Ishikawa (cell line): ENCODE measurements at regions not wholly inside any gene's neighbourhood (a gene's known extent, or its start where the extent isn't known, plus 50 kb on each side); places are given as distances from the start of the nearest gene placed in this dataset.

Source experiments
- CEBPB ChIP-seq: IDR thresholded peaks from 2 replicates; pipeline ENCODE4 v1.6.1; 2012
- CREB1 ChIP-seq: IDR thresholded peaks from 2 replicates; pipeline ENCODE4 v1.6.1; 2012; ENCODE audit warnings: low read depth
- EGR1 ChIP-seq: IDR thresholded peaks from 2 replicates; pipeline ENCODE4 v1.6.1; 2012
- EP300 ChIP-seq: IDR thresholded peaks from 2 replicates; pipeline ENCODE4 v1.6.1; 2012; ENCODE audit warnings: borderline replicate concordance
- FOXM1 ChIP-seq: IDR thresholded peaks from 2 replicates; pipeline ENCODE4 v1.6.1; 2012; ENCODE audit warnings: low read depth, borderline replicate concordance
- NFIC ChIP-seq: IDR thresholded peaks from 2 replicates; pipeline ENCODE4 v1.6.1; 2012
- RAD21 ChIP-seq: IDR thresholded peaks from 2 replicates; pipeline ENCODE4 v1.6.1; 2012; ENCODE audit warnings: low read depth
- TAF1 ChIP-seq: IDR thresholded peaks from 2 replicates; pipeline ENCODE4 v1.6.1; 2012; ENCODE audit warnings: low read depth, mild to moderate bottlenecking
- TCF12 ChIP-seq: IDR thresholded peaks from 2 replicates; pipeline ENCODE4 v1.6.1; 2012; ENCODE audit warnings: low read depth
- TEAD4 ChIP-seq: IDR thresholded peaks from 2 replicates; pipeline ENCODE4 v1.6.1; 2012
- YY1 ChIP-seq: IDR thresholded peaks from 2 replicates; pipeline ENCODE4 v1.6.1; 2012; ENCODE audit warnings: low read depth
- ZBTB7A ChIP-seq: IDR thresholded peaks from 2 replicates; pipeline ENCODE4 v1.6.1; 2012; ENCODE audit warnings: low read depth
- TF ChIP-seq, protein P1 (sequence below): IDR thresholded peaks from 2 replicates; pipeline ENCODE4 v1.6.1; 2012
- TF ChIP-seq, protein P2 (sequence below): IDR thresholded peaks from 2 replicates; pipeline ENCODE4 v1.6.1; 2012
- TF ChIP-seq, protein P3 (sequence below): IDR thresholded peaks from 2 replicates; pipeline ENCODE4 v1.6.1; 2012; ENCODE audit warnings: low read depth, mild to moderate bottlenecking

DNA sequence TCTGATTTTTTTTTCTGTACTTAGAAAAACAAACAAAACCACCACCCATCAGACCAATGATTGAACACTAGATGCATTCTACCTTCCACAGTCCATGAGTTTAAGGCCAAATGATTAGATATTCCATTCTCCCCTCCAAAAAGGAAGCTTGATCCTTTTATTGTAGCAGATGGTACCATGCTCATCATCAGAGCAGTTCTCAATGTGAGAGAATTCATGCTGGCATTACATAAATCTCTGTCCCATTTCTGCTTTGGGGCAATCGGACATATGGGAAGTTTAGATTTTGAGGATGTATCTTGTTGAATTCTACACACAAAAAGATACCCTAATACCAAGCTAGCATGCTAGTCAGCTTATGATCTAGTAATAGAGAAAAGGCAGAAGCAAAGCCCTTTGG lies 186.6 kb downstream of the RAD51AP2 start:
- TF ChIP-seq, protein P1, sequence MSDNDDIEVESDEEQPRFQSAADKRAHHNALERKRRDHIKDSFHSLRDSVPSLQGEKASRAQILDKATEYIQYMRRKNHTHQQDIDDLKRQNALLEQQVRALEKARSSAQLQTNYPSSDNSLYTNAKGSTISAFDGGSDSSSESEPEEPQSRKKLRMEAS: no peak
- no peak for TF ChIP-seq EGR1
- no peak for TF ChIP-seq YY1
- TF ChIP-seq ZBTB7A: no peak

DNA sequence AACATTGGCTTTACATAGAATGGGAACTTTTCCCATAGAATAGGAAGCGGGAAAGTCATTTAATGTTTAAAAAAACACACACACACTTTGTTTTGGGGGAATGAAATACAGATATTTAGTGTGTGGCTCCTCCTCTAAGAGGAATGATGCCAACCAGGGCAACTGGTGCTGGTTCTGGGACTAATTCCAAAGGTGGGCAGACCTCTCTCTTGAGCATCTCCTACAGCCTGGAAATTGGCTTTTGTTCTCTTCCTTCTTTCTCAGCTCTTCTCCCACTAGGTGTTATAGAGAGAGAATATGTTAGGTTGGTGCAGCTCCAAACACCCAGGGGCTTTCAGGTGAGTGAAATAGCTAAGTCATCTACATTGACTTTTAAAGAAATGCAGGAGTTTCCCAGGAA lies 190.1 kb downstream of the RAD51AP2 start:
- no peak for TF ChIP-seq EGR1

DNA sequence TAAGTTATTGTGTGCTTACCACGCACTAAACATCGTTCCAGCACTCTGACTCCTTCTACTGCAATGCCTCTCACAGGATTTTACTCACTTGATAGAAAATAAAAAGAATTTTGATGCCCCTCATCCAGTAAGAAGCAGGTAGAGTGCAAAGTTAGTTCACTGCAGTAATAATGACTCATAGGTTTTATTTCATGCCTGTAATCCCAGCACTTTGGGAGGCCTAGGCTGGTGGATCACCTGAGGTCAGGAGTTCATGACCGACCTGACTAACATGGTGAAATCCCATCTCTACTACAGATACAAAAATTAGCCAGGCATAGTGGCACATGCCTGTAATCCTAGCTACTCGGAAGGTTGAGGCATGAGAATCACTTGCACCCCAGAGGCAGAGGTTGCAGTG lies 190.6 kb downstream of the RAD51AP2 start:
- TF ChIP-seq NFIC (no peak), CREB1 (no peak)

DNA sequence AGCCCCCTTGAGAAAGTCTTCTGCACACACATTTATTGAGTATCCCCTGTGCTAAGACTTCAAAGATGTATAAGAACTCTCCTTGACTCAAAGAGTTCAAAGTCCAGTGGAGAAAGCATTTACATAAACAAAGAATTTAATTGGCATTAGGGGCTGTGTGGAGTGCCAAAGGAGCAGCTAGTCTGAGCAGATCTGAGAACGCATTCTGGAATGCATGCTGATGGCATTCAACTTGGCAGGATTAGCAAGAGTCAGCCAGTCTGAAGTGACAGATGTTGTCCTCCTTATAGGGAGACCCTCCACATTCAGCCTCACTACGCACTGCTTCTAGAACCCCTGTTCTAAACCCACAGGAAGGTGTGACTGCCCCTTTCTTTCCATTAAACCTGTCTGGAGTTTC lies 191.5 kb downstream of the RAD51AP2 start:
- no peak for TF ChIP-seq TAF1
- no peak for TF ChIP-seq YY1
- TF ChIP-seq CEBPB: no peak
- no peak for TF ChIP-seq CREB1
- TF ChIP-seq NFIC: no peak
- no peak for TF ChIP-seq TEAD4
- TF ChIP-seq FOXM1: no peak
- no peak for TF ChIP-seq ZBTB7A
- no peak for TF ChIP-seq EGR1
- TF ChIP-seq, protein P2, sequence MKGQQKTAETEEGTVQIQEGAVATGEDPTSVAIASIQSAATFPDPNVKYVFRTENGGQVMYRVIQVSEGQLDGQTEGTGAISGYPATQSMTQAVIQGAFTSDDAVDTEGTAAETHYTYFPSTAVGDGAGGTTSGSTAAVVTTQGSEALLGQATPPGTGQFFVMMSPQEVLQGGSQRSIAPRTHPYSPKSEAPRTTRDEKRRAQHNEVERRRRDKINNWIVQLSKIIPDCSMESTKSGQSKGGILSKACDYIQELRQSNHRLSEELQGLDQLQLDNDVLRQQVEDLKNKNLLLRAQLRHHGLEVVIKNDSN: no peak
- TF ChIP-seq TCF12: no peak
- no peak for TF ChIP-seq EP300
- TF ChIP-seq RAD21: no peak
- TF ChIP-seq, protein P3, sequence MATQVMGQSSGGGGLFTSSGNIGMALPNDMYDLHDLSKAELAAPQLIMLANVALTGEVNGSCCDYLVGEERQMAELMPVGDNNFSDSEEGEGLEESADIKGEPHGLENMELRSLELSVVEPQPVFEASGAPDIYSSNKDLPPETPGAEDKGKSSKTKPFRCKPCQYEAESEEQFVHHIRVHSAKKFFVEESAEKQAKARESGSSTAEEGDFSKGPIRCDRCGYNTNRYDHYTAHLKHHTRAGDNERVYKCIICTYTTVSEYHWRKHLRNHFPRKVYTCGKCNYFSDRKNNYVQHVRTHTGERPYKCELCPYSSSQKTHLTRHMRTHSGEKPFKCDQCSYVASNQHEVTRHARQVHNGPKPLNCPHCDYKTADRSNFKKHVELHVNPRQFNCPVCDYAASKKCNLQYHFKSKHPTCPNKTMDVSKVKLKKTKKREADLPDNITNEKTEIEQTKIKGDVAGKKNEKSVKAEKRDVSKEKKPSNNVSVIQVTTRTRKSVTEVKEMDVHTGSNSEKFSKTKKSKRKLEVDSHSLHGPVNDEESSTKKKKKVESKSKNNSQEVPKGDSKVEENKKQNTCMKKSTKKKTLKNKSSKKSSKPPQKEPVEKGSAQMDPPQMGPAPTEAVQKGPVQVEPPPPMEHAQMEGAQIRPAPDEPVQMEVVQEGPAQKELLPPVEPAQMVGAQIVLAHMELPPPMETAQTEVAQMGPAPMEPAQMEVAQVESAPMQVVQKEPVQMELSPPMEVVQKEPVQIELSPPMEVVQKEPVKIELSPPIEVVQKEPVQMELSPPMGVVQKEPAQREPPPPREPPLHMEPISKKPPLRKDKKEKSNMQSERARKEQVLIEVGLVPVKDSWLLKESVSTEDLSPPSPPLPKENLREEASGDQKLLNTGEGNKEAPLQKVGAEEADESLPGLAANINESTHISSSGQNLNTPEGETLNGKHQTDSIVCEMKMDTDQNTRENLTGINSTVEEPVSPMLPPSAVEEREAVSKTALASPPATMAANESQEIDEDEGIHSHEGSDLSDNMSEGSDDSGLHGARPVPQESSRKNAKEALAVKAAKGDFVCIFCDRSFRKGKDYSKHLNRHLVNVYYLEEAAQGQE: no peak
- TF ChIP-seq, protein P1: no peak

DNA sequence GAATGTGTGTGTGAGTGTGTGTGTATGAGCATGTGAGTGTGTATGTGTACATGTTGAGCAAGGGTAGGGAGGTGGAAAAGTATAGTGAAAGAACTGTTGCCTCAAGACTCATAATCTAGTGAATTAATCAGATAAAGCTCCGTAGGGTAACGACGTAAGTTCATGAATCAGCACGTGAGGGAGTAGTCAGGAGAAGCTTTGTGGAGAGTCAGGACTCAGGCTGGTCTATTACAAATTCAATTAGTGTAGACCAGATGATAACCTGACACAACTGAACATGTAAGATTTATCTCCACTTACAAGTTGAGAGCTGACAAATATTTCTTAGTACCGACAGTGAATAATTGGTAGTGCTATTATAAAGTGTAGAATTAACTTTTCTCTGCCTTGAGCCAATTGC lies 194.5 kb downstream of the RAD51AP2 start:
- TF ChIP-seq TAF1: no peak
- TF ChIP-seq RAD21: no peak
- TF ChIP-seq YY1: no peak
- TF ChIP-seq, protein P3: no peak
- TF ChIP-seq, protein P1: no peak

DNA sequence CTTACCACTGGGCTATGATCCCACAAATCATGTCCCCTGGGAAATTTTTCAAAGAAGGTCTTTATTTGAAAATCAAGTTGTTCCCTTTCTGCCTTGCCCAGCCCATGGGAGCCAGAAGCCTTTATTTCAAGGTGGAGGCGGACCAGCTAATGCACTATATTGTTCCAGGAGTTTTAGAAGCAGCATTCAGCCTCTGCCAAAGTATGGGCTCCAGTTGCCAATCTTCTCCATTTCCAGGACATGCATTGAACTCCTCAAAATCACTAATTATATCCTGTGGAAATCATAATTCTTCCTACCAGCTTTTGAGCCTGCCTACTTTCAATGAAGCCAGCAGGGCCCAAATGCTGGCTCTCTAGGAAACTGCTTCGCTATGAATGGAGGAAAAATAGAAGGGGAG lies 195.8 kb downstream of the RAD51AP2 start:
- TF ChIP-seq, protein P1: no peak
- TF ChIP-seq YY1 (no peak), TEAD4 (no peak), CREB1 (no peak), EGR1 (no peak), TCF12 (no peak), RAD21 (no peak), TAF1 (no peak), FOXM1 (no peak), EP300 (no peak)
- TF ChIP-seq, protein P3: no peak
- TF ChIP-seq, protein P2: no peak
